ENCODE measurements at regions not wholly inside any gene's neighbourhood (a gene's known extent, or its start where the extent isn't known, plus 50 kb on each side); places are given as distances from the start of the nearest gene placed in this dataset.

GRCh38 chr2:6793371-6793770 is 72.3 kb downstream of the CMPK2 start:
- no peaks in the 10 kb centered on the region for H3K36me3 ChIP-seq (ENCODE audit: control insufficient read depth in 2 of 2, extremely low read depth in 1 of 2, insufficient read depth in 2 of 2, low read length in 2 of 2)
- H3K4me1 ChIP-seq (ENCODE audit: control insufficient read depth, extremely low read depth, insufficient read depth, low read length), result no peaks in the 10 kb centered on the region
- TF ChIP-seq CTCF (optimal IDR thresholded peaks at IDR 0.05 in 1 of 3, IDR thresholded peaks at IDR 0.05 in 1 of 3, conservative IDR thresholded peaks at IDR 0.05 in 1 of 3; ENCODE audit: extremely low read depth in 1 of 3, insufficient read depth in 2 of 3, low read length in 3 of 3) (no peak), EZH2 (IDR thresholded peaks at IDR 0.05; ENCODE audit: low read length) (no peak)
- H3K4me2 ChIP-seq (ENCODE audit: control insufficient read depth, extremely low read depth, insufficient read depth, low read depth, low read length), result no peak overlapping the region
- H4K20me1 ChIP-seq (ENCODE audit: control insufficient read depth, extremely low read depth, insufficient read depth, low read length), result no peaks in the 10 kb centered on the region
- H3K27me3 ChIP-seq (ENCODE audit: control insufficient read depth, extremely low read depth, insufficient read depth, low read length), result no peaks in the 10 kb centered on the region
- no peaks in the 10 kb centered on the region for H3K9me3 ChIP-seq (ENCODE audit: control insufficient read depth, low read depth, low read length)
- no peaks in the 10 kb centered on the region for H3K9me1 ChIP-seq (ENCODE audit: control insufficient read depth, extremely low read depth, insufficient read depth, low read length)
- no peak overlapping the region for H3K27ac ChIP-seq (ENCODE audit: control insufficient read depth, insufficient read depth, low read length)
- DNase-seq (ENCODE audit: low read depth, low spot score), result no peak
- no peak overlapping the region for H3K4me3 ChIP-seq (ENCODE audit: control insufficient read depth in 2 of 3, extremely low read depth in 1 of 3, insufficient read depth in 2 of 3, low read depth in 1 of 3, low read length in 3 of 3)
- FAIRE-seq, result no peak
- no peaks in the 10 kb centered on the region for H3K79me2 ChIP-seq (ENCODE audit: control insufficient read depth, insufficient read depth, low read length)
- no peak overlapping the region for H3K9ac ChIP-seq (ENCODE audit: control insufficient read depth, extremely low read depth, insufficient read depth, low read length)
- no peak overlapping the region for H2AFZ ChIP-seq (ENCODE audit: control insufficient read depth, low read length)
- dilution Hi-C loops (cut with MboI; ENCODE audit: extremely low pct_ligation_motif_present, low sequenced_read_pairs), result no loop called here

GRCh38 chr2:6793913-6794312 is 71.8 kb downstream of the CMPK2 start:
- Histone ChIP-seq H3K9me3 (ENCODE audit: control insufficient read depth, low read depth, low read length) (no peaks in the 10 kb centered on the region), H4K20me1 (ENCODE audit: control insufficient read depth, extremely low read depth, insufficient read depth, low read length) (no peaks in the 10 kb centered on the region), H3K4me3 (ENCODE audit: control insufficient read depth in 2 of 3, extremely low read depth in 1 of 3, insufficient read depth in 2 of 3, low read depth in 1 of 3, low read length in 3 of 3) (no peak overlapping the region), H3K27me3 (ENCODE audit: control insufficient read depth, extremely low read depth, insufficient read depth, low read length) (no peaks in the 10 kb centered on the region), H3K4me1 (ENCODE audit: control insufficient read depth, extremely low read depth, insufficient read depth, low read length) (no peaks in the 10 kb centered on the region), H3K9ac (ENCODE audit: control insufficient read depth, extremely low read depth, insufficient read depth, low read length) (no peak overlapping the region), H3K4me2 (ENCODE audit: control insufficient read depth, extremely low read depth, insufficient read depth, low read depth, low read length) (no peak overlapping the region), H2AFZ (ENCODE audit: control insufficient read depth, low read length) (no peak overlapping the region), H3K9me1 (ENCODE audit: control insufficient read depth, extremely low read depth, insufficient read depth, low read length) (no peaks in the 10 kb centered on the region), H3K27ac (ENCODE audit: control insufficient read depth, insufficient read depth, low read length) (no peak overlapping the region), H3K79me2 (ENCODE audit: control insufficient read depth, insufficient read depth, low read length) (no peaks in the 10 kb centered on the region), H3K36me3 (ENCODE audit: control insufficient read depth in 2 of 2, extremely low read depth in 1 of 2, insufficient read depth in 2 of 2, low read length in 2 of 2) (no peaks in the 10 kb centered on the region)
- no peak for DNase-seq (ENCODE audit: low read depth, low spot score)
- TF ChIP-seq EZH2 (IDR thresholded peaks at IDR 0.05; ENCODE audit: low read length) (no peak), CTCF (optimal IDR thresholded peaks at IDR 0.05 in 1 of 3, IDR thresholded peaks at IDR 0.05 in 1 of 3, conservative IDR thresholded peaks at IDR 0.05 in 1 of 3; ENCODE audit: extremely low read depth in 1 of 3, insufficient read depth in 2 of 3, low read length in 3 of 3) (no peak)
- FAIRE-seq, result no peak
- dilution Hi-C loops (cut with MboI; ENCODE audit: extremely low pct_ligation_motif_present, low sequenced_read_pairs), result no loop called here
